MM.1S (cell line): ENCODE measurements at regions not wholly inside any gene's neighbourhood (a gene's known extent, or its start where the extent isn't known, plus 50 kb on each side); places are given as distances from the start of the nearest gene placed in this dataset.

Experiments used
- DNase-seq: peaks from one replicate; pipeline ENCODE4 v3.0.0-alpha.2; 2015
- H2AFZ ChIP-seq: fragments of 300-600 bp; sonication (generic); 2 replicates; pipeline ENCODE4 v1.6.0; 2016; ENCODE audit warnings: antibody characterized with exemption, low read length
- H3F3A ChIP-seq: fragments of 300-600 bp; sonication (generic); 2 replicates; pipeline ENCODE4 v1.6.1; 2016; ENCODE audit warnings: mild to moderate bottlenecking, antibody characterized with exemption, low read length, moderate library complexity, mixed read lengths; ENCODE audit not compliant: insufficient read depth
- H3K27ac ChIP-seq: fragments of 300-600 bp; sonication (generic); 2 replicates; pipeline ENCODE4 v1.5.1; 2016; ENCODE audit warnings: mild to moderate bottlenecking, low read length
- H3K27me3 ChIP-seq: fragments of 300-600 bp; sonication (generic); replicated peaks from 2 replicates; pipeline ENCODE4 v1.6.0; 2016; ENCODE audit warnings: low read length; ENCODE audit not compliant: insufficient read depth
- H3K36me3 ChIP-seq: fragments of 300-600 bp; sonication (generic); replicated peaks from 2 replicates; pipeline ENCODE4 v1.6.1; 2016; ENCODE audit warnings: mild to moderate bottlenecking, low read length, mixed read lengths; ENCODE audit not compliant: insufficient read depth
- H3K4me1 ChIP-seq: fragments of 300-600 bp; sonication (generic); 2 replicates; pipeline ENCODE4 v1.6.1; 2016; ENCODE audit warnings: low read length, mixed read lengths
- H3K4me2 ChIP-seq: fragments of 300-600 bp; sonication (generic); 2 replicates; pipeline ENCODE4 v1.6.0; 2016; ENCODE audit warnings: low read depth, low read length
- H3K4me3 ChIP-seq: fragments of 300-600 bp; sonication (generic); 2 replicates; pipeline ENCODE4 v1.5.1; 2016; ENCODE audit warnings: low read length, mixed read lengths
- H3K79me2 ChIP-seq: fragments of 300-600 bp; sonication (generic); 2 replicates; pipeline ENCODE4 v1.6.1; 2016; ENCODE audit warnings: mixed run types, low read length, mixed read lengths
- H3K9ac ChIP-seq: fragments of 300-600 bp; sonication (generic); 2 replicates; pipeline ENCODE4 v1.6.1; 2016; ENCODE audit warnings: low read length, mixed read lengths
- H3K9me2 ChIP-seq: fragments of 300-600 bp; sonication (generic); replicated peaks from 2 replicates; pipeline ENCODE4 v1.6.1; 2016; ENCODE audit warnings: mild to moderate bottlenecking, low read length, mixed read lengths; ENCODE audit not compliant: insufficient read depth
- H3K9me3 ChIP-seq: fragments of 300-600 bp; sonication (generic); replicated peaks from 2 replicates; pipeline ENCODE4 v1.6.1; 2016; ENCODE audit warnings: mild to moderate bottlenecking, low read length, mixed read lengths; ENCODE audit not compliant: insufficient read depth
- H4K20me1 ChIP-seq: fragments of 300-600 bp; sonication (generic); 2 replicates; pipeline ENCODE4 v1.6.1; 2016; ENCODE audit warnings: mild to moderate bottlenecking, low read length, moderate library complexity, mixed read lengths; ENCODE audit not compliant: insufficient read depth
- EZH2 ChIP-seq: fragments of 300-600 bp; sonication (generic); optimal IDR thresholded peaks from 2 replicates; pipeline ENCODE3; 2017; ENCODE audit warnings: low read depth, mild to moderate bottlenecking, antibody characterized with exemption, low read length, mixed read lengths
- EZH2phosphoT487 ChIP-seq: fragments of 300-600 bp; sonication (generic); IDR thresholded peaks from 2 replicates; pipeline ENCODE4 v1.6.1; 2018; ENCODE audit warnings: antibody characterized with exemption, low read length
- TF ChIP-seq, protein P1 (sequence below): fragments of 300-600 bp; sonication (generic); IDR thresholded peaks from 2 replicates; pipeline ENCODE4 v1.5.1; 2016; ENCODE audit warnings: antibody characterized with exemption, low read length, mixed read lengths

DNA sequence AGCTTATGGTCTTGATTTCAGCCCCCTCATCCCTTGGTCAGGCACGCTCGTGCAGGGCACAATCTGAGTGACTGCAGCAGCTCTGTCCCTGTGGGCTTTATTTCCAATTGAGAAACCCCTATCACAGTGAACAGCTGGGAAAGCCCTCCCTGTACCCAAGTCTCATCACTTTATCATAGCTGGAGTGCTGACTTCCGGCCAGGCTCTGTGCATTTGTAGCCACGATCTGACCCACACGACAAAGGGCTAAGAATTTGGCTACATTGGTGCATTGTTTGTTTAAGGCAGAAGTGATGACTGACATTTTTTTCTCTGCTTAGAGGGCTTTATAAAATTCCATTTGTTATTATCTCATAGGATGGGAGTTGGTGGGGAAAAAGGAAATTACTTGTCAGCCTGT is 184.4 kb downstream of the KCNS3 start:
- TF ChIP-seq EZH2phosphoT487 (no peak), EZH2 (no peak)
- TF ChIP-seq, protein P1, sequence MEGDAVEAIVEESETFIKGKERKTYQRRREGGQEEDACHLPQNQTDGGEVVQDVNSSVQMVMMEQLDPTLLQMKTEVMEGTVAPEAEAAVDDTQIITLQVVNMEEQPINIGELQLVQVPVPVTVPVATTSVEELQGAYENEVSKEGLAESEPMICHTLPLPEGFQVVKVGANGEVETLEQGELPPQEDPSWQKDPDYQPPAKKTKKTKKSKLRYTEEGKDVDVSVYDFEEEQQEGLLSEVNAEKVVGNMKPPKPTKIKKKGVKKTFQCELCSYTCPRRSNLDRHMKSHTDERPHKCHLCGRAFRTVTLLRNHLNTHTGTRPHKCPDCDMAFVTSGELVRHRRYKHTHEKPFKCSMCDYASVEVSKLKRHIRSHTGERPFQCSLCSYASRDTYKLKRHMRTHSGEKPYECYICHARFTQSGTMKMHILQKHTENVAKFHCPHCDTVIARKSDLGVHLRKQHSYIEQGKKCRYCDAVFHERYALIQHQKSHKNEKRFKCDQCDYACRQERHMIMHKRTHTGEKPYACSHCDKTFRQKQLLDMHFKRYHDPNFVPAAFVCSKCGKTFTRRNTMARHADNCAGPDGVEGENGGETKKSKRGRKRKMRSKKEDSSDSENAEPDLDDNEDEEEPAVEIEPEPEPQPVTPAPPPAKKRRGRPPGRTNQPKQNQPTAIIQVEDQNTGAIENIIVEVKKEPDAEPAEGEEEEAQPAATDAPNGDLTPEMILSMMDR: no peak
- Histone ChIP-seq H3K27me3 (no peaks in the 10 kb centered on the region), H3K4me3 (no peak overlapping the region), H3K9me3 (no peaks in the 10 kb centered on the region), H3K79me2 (no peaks in the 10 kb centered on the region), H2AFZ (no peak overlapping the region), H3K4me1 (peaks cover 17% of the 10 kb centered on the region), H3K9me2 (no peaks in the 10 kb centered on the region), H3K4me2 (no peak overlapping the region), H3K36me3 (no peaks in the 10 kb centered on the region), H3K27ac (no peak overlapping the region), H4K20me1 (no peaks in the 10 kb centered on the region), H3K9ac (no peak overlapping the region), H3F3A (no peaks in the 10 kb centered on the region)
- no peak for DNase-seq

DNA sequence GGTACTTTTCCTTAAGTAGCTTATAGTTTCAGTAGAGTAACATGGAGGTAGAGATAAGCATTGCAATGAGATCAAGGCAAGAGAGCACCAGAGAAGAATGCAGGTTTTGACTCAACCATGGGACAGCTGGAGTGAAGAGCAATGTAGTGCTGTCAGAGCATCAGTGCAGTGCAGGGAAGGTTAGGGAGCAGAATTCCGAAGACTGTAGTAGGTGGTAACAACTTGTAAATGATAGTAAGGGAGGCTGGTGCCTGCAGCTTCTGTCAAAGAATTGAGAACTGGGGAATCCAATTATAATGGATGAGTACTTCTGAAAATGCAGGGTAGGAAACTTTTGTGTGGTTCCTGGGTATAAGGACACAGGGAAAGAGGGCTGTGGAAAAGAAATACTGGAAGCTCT is 183.2 kb downstream of the KCNS3 start:
- H3K27me3 ChIP-seq: no peaks in the 10 kb centered on the region
- no peak overlapping the region for H2AFZ ChIP-seq
- no peaks in the 10 kb centered on the region for H3K36me3 ChIP-seq
- TF ChIP-seq EZH2phosphoT487: no peak
- TF ChIP-seq, protein P1: no peak
- no peak for TF ChIP-seq EZH2
- H3K4me3 ChIP-seq: no peak overlapping the region
- peaks cover 11% of the 10 kb centered on the region for H3K4me1 ChIP-seq
- no peaks in the 10 kb centered on the region for H3K9me3 ChIP-seq
- H3K4me2 ChIP-seq: no peak overlapping the region
- DNase-seq: no peak
- H3K79me2 ChIP-seq: no peaks in the 10 kb centered on the region
- no peak overlapping the region for H3K9ac ChIP-seq
- no peak overlapping the region for H3K27ac ChIP-seq
- no peaks in the 10 kb centered on the region for H3F3A ChIP-seq
- no peaks in the 10 kb centered on the region for H3K9me2 ChIP-seq
- no peaks in the 10 kb centered on the region for H4K20me1 ChIP-seq

DNA sequence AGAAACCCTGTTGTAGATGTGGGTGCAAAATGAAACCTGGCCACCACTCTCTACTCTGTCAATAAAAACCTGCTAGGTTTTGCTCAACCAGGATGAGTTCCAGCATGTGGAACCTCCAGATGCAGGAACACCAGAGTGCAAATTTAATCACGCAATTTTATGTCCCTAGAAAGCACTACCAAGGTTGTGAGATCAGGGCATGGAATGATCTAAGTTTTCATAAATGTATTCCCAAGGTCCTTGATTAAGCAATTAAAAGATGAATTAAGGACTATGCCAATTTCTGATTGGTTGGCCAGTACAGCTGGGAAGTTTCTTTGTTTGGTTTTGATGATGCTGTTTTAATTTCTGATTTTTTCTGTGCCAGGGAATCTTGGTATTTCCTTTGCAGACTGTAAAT is 179.2 kb downstream of the KCNS3 start:
- Histone ChIP-seq H3K27ac (no peak overlapping the region), H3K36me3 (no peaks in the 10 kb centered on the region), H3K79me2 (no peaks in the 10 kb centered on the region), H4K20me1 (no peaks in the 10 kb centered on the region), H3K9me2 (no peaks in the 10 kb centered on the region), H3K4me1 (no peaks in the 10 kb centered on the region), H2AFZ (no peak overlapping the region), H3K4me2 (no peak overlapping the region), H3K27me3 (no peaks in the 10 kb centered on the region), H3K9me3 (no peaks in the 10 kb centered on the region), H3F3A (no peaks in the 10 kb centered on the region), H3K4me3 (no peak overlapping the region), H3K9ac (no peak overlapping the region)
- no peak for DNase-seq
- TF ChIP-seq EZH2 (no peak), EZH2phosphoT487 (no peak)
- TF ChIP-seq, protein P1: no peak
